HG02623 (cell line): ENCODE measurements at regions not wholly inside any gene's neighbourhood (a gene's known extent, or its start where the extent isn't known, plus 50 kb on each side); places are given as distances from the start of the nearest gene placed in this dataset.
A peak's percentile ranks its signal among the peaks of the same experiment; 100 is the strongest.

Source experiments
- ATAC-seq: cut with Tn5 transposase; IDR thresholded peaks from one replicate; pipeline ENCODE4 v1.9.1; 2021; ENCODE audit warnings: moderate library complexity; ENCODE audit not compliant: unreplicated experiment

DNA sequence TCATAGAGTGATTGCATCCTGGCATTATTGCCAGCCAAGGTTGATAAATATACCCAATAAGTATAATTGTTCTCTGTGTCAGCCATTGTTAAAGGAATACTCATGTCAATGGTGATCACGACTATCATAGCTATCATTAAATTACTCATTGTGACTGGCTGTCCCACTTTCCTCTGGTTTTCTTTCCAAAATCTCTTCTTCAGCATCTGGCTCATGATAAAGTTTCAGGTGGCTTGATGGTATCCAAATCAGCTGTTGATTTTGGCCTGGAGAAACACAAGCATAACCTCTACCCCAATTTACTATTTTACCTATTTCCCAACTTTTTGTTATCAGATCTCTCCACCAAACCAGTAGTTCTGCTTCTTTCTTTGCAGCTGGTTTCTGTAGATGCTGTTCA lies 67.1 kb upstream of the SPIN2A start:
- ATAC-seq = no peak

DNA sequence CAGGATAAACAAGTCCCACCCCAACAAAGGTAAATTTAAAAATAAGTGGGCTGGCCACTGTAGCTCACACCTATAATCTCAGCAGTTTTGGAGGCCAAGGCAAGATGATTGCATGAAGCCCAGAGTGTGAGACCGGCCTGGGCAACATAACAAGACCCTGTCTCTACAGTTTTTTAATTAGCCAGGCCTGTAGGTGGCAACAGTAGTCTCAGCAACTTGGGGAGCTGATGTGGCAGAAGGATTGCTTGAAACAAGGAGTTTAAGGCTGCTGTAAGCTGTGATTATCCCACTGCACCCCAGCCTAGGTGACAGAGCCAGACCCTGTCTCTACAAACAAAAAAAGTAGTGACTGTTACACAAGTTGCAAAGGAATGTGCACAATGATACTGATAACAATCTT lies 74.6 kb upstream of the FAAH2 start:
- no peak for ATAC-seq

DNA sequence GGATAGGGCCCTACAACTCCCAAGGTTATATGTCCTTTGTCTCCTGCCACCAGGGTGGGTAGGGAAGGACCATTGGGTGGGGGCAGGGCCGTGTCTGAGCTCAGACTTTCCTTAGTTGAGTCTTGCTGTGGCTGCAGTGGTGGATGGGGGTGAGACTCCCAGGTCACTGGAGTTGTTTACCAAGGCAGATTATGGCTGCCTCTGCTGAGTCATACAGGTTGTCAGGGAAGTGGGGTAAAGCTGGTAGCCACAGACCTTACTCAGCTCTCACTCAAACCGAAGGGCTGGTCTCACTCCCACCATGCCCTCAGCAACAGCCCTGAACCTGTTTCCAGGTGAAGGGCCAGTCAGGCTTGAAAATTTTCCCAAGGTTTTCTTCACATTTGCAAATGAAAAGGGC lies 58.8 kb upstream of the FAAH2 start:
- ATAC-seq = no peak

DNA sequence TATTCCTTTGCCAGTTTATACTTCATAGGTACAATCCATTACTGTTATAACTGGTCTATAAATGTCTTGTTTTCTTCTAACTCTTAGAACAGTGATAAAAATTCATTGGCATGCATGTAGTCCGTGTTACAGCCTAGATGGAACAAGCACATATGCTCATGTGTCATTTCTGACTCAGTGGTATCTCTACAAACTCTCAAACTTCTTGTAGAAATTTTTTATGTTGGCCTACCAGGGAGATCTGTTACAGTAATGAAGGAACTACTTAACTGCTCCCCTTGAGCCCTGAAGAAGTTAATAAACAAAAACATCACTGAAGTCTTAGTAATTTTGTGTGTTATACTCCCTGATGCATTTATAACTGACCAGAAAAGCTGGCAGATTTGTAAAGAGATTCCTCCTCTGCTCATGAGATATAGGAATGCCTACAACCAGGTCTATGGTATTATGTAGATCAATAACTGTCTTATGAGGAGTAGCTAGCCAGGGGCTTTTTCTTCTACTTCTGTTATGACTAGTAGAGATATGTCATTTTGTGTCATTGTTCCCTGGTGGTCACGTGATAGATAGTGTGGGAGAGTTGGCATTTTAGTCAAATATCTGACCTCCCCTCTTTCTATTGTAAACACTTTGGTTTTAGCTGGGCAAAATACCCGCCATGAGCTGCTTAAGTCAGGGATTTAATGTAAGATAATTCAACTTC lies 53.7 kb upstream of the FAAH2 start:
- peak; percentile 80 for ATAC-seq
